ENCODE measurements at regions not wholly inside any gene's neighbourhood (a gene's known extent, or its start where the extent isn't known, plus 50 kb on each side); places are given as distances from the start of the nearest gene placed in this dataset.
"Not testable (repeated sequence)": the region's sequence is repeated elsewhere in the genome, so short reads cannot be mapped to it uniquely, and the experiment has no call there.

DNA sequence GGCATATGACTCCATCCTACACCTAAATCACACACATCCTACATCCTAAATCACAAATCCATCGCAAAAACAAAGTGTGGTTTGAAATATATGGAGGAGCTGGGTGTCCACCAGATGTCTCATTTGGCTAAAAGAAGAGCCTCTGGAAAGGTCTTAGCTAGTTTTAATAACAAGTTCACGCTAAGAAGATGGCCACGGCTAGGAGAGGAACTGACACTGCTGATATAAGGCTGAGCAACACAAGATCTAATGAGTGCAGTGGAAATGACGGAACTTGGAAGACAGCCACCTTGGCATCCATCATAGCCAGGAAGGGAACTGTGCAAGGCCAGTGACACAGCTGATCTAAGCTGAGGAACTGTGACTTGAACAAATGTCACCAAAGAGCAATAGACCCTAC lies 60.0 kb upstream of the AGAP1 start:
- WGBS (ENCODE audit: insufficient coverage): 0% methylated on average over 3 of the region's 4 CpGs
- CTCF ChIA-PET: interaction anchor here (0.9 kb wide), 1 partner anchor 160 kb away, joined by 3 read pairs; no protein-coding TSS in a partner anchor
- peaks cover 0 to 7% (median 0%) of the 10 kb centered on the region in 4 experiments for H3K4me1 ChIP-seq (ENCODE audit: control extremely low read depth in 1 of 4, control insufficient read depth in 4 of 4, insufficient read depth in 4 of 4, low read length in 3 of 4)
- no peaks in the 10 kb centered on the region for H3K36me3 ChIP-seq (ENCODE audit: control insufficient read depth in 4 of 4, insufficient read depth in 4 of 4, low read length in 3 of 4)
- peaks cover 0 to 18% (median 2%) of the 10 kb centered on the region in 5 experiments for H3K27me3 ChIP-seq (replicated peaks in 2 of 5; ENCODE audit: control insufficient read depth in 4 of 5, insufficient read depth in 5 of 5, low read length in 4 of 5)
- POLR2A ChIA-PET: no interaction called here
- DNase-seq: peak; percentile 44 to 82 (median 73)
- no peak overlapping the region for H3K4me3 ChIP-seq (ENCODE audit: control insufficient read depth in 1 of 7, extremely low read depth in 1 of 7, insufficient read depth in 4 of 7, low read depth in 2 of 7, low read length in 6 of 7)
- no peak overlapping the region for H3K27ac ChIP-seq (ENCODE audit: insufficient read depth in 1 of 2, low read depth in 1 of 2, low read length in 2 of 2, poor library complexity in 1 of 2, severe bottlenecking in 2 of 2)
- H3K9me3 ChIP-seq (ENCODE audit: control extremely low read depth in 1 of 5, control insufficient read depth in 4 of 5, insufficient read depth in 2 of 5, low read depth in 1 of 5, low read length in 4 of 5): peaks cover 0 to 3% (median 0%) of the 10 kb centered on the region in 5 experiments

DNA sequence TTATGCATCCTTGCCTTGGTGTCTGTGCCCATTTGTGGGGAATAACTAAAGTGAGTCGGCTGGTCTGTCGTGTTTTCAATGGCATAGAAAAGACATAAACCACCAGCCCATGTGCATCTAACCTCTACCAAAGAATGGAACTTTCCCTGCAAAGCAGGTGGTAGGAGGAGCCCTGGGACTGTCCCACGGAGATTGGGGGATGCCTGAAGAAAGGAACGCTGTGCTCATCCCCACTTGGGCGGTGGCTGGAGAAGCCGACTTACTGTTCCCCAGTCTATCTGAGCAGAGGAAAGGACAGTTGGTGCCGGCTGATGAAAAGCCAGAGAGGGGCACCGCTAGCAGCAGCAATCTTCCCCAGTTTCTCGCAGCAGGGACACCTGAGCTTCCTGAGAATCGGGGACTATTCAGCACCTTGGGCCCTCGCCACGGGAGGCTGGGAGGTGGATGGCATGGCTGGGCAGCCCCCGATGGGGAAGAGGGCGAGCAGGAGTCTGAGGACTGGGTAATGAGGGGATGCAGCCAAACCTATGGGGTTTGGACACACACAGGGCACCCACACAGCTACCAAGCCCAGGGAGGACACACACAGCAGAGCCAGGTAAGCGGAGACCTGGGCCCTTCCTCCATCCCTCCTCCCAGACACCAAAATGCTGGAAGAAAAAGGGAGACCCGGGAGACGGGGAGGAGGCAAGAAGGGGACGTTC lies 53.7 kb upstream of the AGAP1 start:
- no peak overlapping the region for H3K4me3 ChIP-seq (ENCODE audit: control insufficient read depth in 1 of 7, extremely low read depth in 1 of 7, insufficient read depth in 4 of 7, low read depth in 2 of 7, low read length in 6 of 7)
- no peak overlapping the region for H3K27ac ChIP-seq (ENCODE audit: insufficient read depth in 1 of 2, low read depth in 1 of 2, low read length in 2 of 2, poor library complexity in 1 of 2, severe bottlenecking in 2 of 2)
- ChIA-PET CTCF (no interaction called here), POLR2A (no interaction called here)
- no peaks in the 10 kb centered on the region for H3K36me3 ChIP-seq (ENCODE audit: control insufficient read depth in 4 of 4, insufficient read depth in 4 of 4, low read length in 3 of 4)
- no peaks in the 10 kb centered on the region for H3K4me1 ChIP-seq (ENCODE audit: control extremely low read depth in 1 of 4, control insufficient read depth in 4 of 4, insufficient read depth in 4 of 4, low read length in 3 of 4)
- no peak for DNase-seq
- WGBS (ENCODE audit: insufficient coverage): 63% methylated on average over 13 of the region's 18 CpGs
- peaks cover 0 to 34% (median 9%) of the 10 kb centered on the region in 5 experiments for H3K27me3 ChIP-seq (replicated peaks in 2 of 5; ENCODE audit: control insufficient read depth in 4 of 5, insufficient read depth in 5 of 5, low read length in 4 of 5)
- H3K9me3 ChIP-seq (ENCODE audit: control extremely low read depth in 1 of 5, control insufficient read depth in 4 of 5, insufficient read depth in 2 of 5, low read depth in 1 of 5, low read length in 4 of 5): peaks cover 0 to 8% (median 2%) of the 10 kb centered on the region in 5 experiments

DNA sequence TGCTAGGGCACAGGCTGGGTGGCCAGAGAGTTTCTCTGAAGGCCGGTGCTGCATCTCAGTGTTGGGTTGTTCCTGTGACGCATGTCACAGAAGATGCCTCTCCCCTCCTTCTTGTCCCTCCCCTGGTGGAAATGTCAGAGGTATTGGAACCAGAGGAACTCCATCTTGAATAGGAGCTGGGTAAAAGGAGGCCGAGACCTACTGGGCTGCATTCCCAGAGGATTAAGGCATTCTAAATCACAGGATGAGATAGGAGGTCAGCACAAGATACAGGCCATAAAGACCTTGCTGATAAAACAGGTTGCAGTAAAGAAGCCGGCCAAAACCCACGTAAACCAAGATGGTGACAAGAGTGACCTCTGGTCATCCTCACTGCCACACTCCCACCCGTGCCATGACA lies 50.3 kb upstream of the AGAP1 start:
- H3K9me3 ChIP-seq (ENCODE audit: control extremely low read depth in 1 of 5, control insufficient read depth in 4 of 5, insufficient read depth in 2 of 5, low read depth in 1 of 5, low read length in 4 of 5); H3K4me3 ChIP-seq (ENCODE audit: control insufficient read depth in 1 of 7, extremely low read depth in 1 of 7, insufficient read depth in 4 of 7, low read depth in 2 of 7, low read length in 6 of 7); POLR2A ChIA-PET; H3K36me3 ChIP-seq (ENCODE audit: control insufficient read depth in 4 of 4, insufficient read depth in 4 of 4, low read length in 3 of 4); H3K27ac ChIP-seq (ENCODE audit: insufficient read depth in 1 of 2, low read depth in 1 of 2, low read length in 2 of 2, poor library complexity in 1 of 2, severe bottlenecking in 2 of 2); DNase-seq; CTCF ChIA-PET; H3K4me1 ChIP-seq (ENCODE audit: control extremely low read depth in 1 of 4, control insufficient read depth in 4 of 4, insufficient read depth in 4 of 4, low read length in 3 of 4): not testable (repeated sequence)
- WGBS (ENCODE audit: insufficient coverage): 97% methylated on average over 5 of the region's 6 CpGs
- peaks cover 0 to 31% (median 9%) of the 10 kb centered on the region in 5 experiments for H3K27me3 ChIP-seq (replicated peaks in 2 of 5; ENCODE audit: control insufficient read depth in 4 of 5, insufficient read depth in 5 of 5, low read length in 4 of 5)

Measured in common myeloid progenitor, CD34-positive (primary cell).